IPS DF 19.7 (cell line): ENCODE measurements at regions not wholly inside any gene's neighbourhood (a gene's known extent, or its start where the extent isn't known, plus 50 kb on each side); places are given as distances from the start of the nearest gene placed in this dataset.

ENCODE experiments used
- DNase-seq: peaks from one replicate; pipeline ENCODE4 v3.0.0-alpha.2; 2013; ENCODE audit warnings: low read depth, low spot score

- no peak for DNase-seq
Observed at GRCh38 chr2:15733867-15734673, 142.4 kb downstream of the DDX1 start.

DNA sequence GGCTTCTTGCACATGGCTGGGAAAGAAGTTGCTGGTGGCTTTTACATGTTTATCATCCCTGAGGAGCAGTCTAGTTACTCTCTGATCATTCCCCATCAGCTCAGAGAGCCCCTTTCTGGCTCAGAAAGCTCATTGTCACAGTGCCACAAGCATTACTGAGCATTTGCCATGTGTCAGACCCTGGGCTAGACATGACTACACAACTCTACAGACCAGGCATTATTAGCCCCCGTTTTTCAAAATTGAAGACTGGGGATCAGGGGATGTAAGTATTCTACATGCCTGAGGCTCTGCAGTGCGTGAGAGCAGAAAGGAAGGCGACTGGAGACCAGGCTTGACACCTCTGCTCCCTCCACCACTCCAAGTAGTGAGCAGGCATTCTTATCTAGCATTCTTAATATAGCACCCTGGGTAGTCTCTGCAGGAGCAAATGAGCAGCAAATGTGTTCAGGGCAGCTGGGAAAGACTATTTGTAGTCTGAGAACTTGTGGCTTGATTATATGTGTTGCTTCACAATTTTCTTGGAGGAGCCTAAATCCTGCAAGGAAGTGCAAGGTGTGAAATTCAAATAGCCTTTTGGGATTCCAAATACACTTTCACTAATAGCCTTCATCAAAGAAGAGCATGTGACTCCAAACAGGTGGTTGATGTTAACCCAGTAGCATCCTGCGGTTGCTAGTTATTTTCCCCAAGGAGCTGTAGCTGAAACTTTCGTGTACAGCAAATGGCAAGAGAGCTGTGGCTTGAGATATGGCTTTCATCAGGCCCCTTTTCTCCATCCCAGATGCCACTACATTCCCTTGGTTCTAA lies 143.2 kb downstream of the DDX1 start:
- no peak for DNase-seq

DNA sequence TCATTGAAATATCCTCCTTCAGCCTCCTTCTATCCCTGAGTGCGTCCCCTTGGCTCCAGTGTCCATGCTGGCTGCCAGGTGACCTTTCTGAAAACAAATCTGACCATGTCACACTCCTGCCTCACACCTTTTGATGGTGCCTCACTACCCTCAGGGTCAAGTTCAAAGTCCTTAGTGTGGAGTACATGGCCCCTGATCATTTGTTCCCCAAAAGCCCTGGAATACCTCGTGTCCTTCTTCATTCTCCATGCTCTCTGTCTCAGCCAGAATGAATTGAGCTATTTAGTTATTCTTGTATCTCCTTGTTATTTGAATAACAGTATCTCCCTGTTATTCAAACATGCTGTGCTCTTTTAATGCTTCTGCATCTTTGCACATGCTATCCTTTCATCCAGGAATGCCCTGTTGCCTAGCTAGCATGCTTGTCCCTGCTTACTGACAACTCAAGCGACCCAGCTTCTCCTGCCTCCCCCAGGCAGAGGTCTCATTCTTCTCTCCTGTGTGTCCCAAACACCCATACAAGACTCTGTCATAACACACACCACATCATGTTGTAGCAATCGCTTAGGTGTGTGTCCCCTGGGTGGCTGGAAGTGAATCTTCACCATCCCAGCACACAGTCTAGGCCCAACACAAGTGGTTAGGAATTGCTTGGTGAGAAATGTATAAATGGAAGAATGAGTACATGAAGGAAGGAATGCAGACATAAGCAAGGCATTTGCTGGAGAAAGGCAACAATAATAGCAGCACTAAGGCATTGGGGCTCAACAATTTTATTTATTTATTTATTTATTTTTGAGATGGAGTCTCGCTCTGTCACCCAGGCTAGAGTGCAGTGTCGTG lies 144.0 kb downstream of the DDX1 start:
- no peak for DNase-seq

DNA sequence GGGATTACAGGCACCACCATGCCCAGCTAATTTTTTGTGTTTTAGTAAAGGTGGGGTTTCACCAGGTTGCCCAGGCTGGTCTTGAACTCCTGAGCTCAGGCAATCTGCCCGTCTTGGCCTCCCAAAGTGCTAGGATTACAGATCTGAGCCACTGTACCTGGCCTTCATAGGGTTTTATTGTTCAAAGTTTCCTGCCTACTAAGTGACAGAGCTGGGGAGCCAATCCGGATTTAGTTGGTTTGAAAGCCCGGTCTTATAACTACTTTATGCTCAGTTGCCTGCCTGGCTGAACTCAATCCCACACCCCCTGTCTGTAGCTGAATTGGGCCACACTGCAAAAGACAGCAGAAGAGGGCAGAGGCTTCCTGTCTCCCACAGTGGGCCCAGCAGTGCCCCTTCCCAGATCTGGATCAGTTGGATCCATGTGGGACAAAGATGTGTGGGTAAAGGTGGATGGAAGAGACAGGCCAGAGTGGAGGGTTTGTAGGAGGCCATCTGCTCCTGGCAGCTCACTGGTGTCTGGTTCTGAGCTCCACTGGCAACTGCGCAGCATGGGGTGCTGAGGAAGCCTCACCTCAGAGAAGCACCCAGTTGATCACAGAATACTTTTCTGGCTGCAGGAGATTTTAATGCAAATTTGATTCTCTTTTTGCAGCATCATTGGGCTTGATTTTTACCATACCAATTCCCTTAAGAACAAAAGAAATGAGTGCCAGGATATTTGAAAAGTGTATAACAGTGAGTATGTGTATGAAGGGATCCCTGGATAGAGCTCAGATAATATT lies 144.9 kb downstream of the DDX1 start:
- DNase-seq, result no peak

- DNase-seq, result no peak
Observed at GRCh38 chr2:15737314-15738224, 145.9 kb downstream of the DDX1 start.

DNA sequence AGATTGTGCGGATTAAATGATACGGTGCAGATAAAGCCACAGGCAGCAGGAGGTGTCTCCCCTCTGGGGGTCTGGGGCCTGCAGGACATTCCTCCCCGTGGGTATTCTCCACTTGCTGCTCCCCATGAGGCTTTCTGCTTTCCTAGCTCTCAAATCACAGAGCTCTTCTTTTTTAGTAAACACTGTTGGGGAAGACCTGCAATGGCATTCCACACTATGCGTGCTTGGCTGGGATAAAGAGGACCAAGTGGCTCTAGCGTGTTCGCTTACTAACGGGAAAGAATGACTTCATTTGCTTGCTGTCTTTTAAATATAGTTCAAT lies 146.5 kb downstream of the DDX1 start:
- DNase-seq, result no peak

GRCh38 chr2:15738943-15739342 lies 147.3 kb downstream of the DDX1 start:
- no peak for DNase-seq

- DNase-seq, result no peak
Observed at GRCh38 chr2:15744820-15745219, 153.2 kb downstream of the DDX1 start.

- DNase-seq, result no peak
Observed at GRCh38 chr2:15745350-15745749, 153.7 kb downstream of the DDX1 start.

GRCh38 chr2:15745907-15746702 lies 154.4 kb downstream of the DDX1 start:
- no peak for DNase-seq

GRCh38 chr2:15746703-15747550 lies 155.3 kb downstream of the DDX1 start:
- no peak for DNase-seq

- peak; percentile 80 for DNase-seq
Observed at GRCh38 chr2:15747603-15748471, 156.2 kb downstream of the DDX1 start.

GRCh38 chr2:15748736-15749323 lies 157.2 kb downstream of the DDX1 start:
- DNase-seq, result peak; percentile 54

GRCh38 chr2:15749460-15750432 lies 158.1 kb downstream of the DDX1 start:
- no peak for DNase-seq

DNA sequence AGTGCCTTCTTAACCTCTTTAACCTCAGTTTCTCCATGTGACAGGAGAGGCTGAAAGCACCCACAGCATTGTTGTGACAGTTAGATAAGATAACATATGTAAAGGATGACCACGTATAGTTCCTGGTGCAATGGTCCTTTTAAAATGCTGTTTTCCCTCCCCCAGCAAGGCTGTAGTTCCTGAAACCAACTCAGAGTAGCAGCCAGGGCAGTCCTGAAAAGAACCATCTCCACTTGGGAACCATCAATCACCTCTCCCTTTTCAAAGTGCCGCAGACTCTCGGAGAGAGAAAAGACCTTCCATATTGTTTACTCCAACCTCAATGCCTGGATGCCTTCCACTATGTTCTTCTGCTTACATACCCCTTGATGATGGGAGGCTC lies 158.8 kb downstream of the DDX1 start:
- no peak for DNase-seq

DNA sequence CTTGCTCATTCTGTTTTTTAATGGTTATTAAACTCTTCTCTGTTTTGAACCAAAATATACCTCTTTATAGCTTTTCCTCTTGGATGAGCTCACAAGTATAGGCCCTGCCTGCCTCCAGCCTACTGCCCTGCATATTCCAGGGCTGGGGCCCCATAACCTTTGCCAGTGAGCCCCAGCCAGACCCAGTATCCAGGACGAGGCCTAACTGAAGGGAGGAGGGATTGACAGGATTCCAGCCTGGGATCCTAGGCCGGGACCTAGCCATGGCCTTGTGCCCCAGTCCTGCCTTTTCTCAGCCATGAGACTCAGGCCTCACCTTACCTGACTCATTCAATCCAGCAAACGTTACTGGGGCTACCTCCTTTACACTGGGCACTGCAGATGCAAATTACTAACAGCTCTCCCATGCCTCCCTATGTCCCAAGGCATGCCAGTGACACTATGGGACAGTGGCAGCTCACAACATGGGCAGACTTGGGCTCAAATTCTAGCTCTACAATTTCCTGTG lies 159.2 kb downstream of the DDX1 start:
- no peak for DNase-seq
